Stimulated activated CD8-positive, alpha-beta memory T cell treated with anti-CD3 and anti-CD28 coated beads, Interleukin-12 subunit alpha, Interleukin-12 subunit beta, amount 100 ng/mL, for 4 hours (primary cell): ENCODE measurements at regions not wholly inside any gene's neighbourhood (a gene's known extent, or its start where the extent isn't known, plus 50 kb on each side); places are given as distances from the start of the nearest gene placed in this dataset.

Experiments
- DNase-seq: peaks from one replicate; pipeline ENCODE4 v3.0.0-alpha.2; 2020; ENCODE audit warnings: low read depth

DNA sequence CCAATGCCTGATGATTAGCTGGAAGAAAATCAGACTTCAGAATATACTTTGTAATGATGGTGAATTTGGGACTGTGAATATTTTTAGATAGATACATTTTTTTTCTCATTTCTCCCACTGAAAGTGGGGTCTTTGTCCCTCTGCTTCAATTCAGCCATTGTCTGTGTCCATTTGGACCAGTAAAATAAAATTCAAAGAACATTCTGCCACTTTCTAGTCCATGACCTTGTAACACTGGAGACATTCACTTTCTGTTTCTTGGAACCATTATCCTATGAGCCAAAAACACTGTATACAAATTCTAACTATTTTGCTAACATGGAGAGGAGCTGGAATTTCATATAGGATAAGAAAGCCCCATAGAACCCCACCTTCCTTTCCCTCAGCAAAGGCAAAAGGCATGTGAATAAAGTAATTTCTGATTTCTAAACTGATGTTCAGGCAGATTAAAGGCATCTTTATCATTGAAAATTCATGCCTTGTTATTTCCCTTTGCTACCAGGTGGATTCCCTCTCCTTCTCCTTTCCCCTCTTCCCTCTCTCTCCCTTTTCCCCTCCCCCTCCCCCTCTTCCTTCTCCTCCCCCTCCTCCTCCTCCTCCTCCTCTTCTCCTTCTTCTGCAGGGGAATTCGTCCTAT is 2010.4 kb upstream of the LRRTM1 start:
- DNase-seq = no peak

DNA sequence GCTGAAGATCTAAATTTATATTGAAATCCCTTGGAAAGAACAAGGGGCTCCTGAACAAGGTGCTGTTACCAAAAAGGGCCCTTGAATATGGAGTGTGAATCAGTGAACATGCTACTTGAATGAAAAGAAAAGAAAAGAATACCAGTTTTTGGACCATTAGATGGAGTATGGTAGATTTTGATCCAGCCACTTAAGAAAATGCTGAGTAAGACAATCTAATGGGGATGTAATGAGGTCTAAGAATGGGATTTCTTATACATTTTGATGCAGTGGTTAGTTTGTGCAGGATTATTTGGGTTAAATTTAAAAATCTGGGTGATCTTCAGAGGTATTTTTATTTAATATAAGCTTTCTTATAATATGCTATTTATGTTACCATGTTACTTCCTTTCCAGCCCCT is 2003.0 kb upstream of the LRRTM1 start:
- no peak for DNase-seq

DNA sequence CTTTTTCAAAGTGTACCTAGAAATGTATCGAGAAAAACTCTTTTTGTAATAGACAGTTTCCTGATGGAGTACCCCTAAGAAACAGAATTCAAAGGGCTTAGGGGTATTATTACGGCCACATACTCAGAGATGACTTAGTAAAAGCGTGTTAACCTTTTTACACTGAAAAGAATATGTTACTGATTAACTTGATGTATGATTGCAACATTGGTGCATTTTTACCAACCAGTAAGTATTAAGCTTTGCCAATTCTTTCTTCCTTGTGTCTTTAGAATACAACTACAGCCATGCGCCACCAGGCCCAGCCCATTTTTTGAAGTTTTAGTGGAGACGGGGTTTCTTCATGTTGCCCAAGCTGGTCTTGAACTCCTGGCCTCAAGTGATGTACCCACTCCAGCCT is 1997.0 kb upstream of the LRRTM1 start:
- no peak for DNase-seq

DNA sequence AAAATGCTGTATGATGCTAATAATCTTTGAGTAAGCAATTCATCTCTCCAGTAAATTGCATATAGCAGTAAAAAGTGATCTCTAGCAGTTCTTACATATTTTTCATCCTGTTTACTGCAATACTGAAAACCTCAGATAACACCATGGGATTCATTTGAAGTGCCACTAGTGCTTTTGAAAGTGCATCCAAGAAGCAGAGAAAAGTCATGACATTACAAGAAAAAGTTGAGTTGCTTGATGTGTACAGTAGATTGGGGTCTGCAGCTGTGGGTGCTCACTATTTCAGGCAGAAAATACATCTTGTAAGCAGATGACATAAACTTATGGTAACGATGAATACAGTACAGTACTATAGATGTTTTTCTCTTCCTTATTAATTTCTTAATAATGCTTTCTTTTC is 1984.9 kb upstream of the LRRTM1 start:
- DNase-seq = no peak

DNA sequence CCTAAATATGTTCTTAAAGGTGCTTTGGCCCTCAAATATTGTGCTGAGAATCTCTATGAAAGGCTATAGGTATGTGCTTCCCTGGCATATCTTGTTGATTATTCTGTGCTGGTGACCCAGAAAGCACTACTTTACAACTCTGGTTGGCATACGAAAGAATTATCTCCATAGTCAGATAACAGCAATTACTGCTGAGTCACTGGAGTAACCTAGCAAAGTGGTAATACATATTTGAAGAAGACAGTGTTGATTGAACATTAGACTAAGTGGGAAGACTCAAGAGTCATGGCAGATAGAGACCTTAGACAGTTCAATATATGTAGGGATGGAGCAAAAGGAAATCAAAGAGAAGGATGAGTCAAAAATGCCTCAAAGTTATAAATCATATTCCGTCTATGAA is 1978.5 kb upstream of the LRRTM1 start:
- DNase-seq = no peak

DNA sequence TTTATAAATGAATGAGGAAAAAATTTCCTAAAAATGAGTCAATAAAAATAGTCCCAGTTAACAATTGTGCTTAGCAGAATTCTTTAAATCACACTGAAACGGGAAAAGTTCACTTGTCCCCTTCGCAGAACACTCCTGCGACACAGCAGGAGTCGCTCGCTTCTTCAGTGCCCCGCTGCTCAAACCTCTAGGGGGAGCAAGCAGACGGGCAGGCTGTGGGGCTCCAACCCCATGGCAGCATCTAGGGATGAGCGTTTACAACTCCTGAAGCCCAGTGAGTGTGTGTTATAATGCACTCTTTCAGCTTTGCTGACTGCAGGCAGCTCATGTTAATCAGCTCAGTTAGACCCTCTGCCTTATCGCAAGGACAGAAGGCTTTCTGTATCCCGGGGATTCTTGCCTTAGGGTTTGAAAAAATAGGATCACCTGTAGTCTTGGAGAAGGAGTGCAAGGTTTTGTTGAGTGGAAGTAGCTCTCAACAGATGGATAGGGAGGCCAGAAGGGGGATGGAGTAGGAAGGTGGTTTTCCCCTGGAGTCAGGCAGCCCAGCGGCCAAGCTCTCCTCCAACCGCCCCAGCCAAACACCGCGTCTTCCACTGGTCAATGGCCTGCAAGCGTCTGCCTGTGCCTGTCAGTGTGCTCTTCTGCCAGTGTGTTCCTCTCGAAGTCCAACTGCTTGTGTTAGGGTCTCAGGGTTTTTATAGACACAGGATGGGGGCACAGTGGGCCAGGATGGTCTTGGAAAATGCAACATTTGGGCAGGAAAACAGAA is 1977.7 kb upstream of the LRRTM1 start:
- DNase-seq = no peak

DNA sequence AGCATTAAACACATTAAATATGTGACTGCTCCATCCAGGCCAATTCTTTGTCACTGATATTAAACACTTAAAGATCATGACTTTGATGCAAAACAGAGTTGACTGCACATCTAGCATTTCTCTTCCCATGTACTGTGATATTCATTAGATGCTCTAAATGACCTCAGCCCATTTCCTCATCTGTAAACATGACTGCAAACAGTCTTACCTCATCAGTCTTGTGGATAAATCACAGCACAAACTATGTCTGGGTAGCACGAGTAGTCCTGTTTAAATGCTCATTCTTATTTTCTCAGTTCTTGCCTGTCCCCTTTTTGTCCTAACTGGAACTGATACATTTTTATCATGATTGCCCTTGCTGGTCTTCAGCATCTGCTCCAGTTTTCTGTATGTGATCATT is 1974.8 kb upstream of the LRRTM1 start:
- no peak for DNase-seq

DNA sequence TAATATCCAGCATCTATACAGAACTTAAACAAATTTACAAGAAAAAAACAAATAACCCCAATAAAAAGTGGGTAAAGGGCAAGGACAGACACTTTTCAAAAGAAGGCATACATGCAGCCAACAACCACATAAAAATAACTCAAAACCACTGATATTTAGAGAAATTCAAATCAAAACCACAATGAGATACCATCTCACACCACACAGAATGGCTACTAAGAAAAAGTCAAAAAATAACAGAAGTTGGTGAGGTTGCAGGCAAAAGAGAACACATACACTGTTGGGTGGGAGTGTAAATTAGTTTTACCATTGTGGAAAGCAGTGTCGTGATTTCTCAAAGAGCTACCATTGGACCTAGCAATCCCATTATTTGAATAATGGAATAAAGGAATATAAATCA is 1973.9 kb upstream of the LRRTM1 start:
- no peak for DNase-seq

DNA sequence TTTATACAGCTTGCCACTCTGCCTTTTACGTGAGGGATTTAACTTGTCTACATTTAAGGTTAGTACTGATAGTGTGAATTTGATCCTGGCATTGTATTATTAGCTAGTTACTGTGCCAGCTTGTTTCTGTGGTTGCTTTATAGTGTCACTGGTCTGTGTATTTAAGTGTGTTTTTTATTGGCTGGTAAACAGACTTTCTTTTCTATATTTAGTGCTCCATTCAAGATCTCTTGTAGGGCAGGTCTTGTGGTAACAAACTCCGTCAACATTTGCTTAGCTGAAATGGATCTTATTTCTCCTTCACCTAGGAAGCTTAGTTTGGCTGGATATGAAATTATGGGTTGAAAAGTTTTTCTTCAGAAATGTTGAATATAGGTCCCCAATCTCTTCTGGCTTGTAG is 1971.0 kb upstream of the LRRTM1 start:
- no peak for DNase-seq

DNA sequence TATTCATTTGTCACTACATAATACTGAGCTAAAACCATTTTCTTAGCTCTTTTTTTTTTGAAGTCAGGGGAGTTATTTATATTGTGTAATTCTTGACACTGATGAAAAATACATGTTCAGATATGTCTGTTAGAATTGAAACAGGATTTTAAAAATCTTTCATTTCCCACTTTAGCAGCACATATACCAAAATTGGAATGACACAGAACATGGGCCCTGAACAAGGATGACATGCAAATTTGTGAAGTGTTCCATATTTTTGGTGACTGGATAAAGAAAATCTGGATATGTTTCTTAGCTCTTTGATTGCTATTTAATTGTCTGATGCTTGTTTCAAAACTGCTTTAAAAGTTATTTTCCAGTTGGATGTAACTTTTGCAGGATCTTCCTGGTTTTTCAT is 1963.9 kb upstream of the LRRTM1 start:
- DNase-seq = no peak

DNA sequence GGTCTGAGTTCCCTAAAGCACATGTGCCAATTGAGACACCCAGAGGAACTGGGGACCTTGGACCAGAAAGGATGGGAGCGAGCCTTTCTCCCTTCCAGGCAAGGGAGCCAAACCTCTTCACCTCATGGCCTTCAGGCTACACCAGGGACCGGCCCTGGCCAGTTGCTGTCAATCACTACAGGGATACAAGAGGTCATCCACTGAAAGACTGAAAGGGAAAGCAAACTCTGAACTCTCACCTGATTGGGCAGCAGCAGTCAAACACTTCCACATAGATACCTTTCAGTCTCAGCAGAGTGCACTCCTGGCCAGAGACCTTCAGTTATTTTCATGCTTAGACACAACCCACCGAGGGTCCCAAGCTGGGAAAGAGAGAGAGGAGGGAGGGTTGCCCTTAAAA is 1956.0 kb upstream of the LRRTM1 start:
- no peak for DNase-seq

DNA sequence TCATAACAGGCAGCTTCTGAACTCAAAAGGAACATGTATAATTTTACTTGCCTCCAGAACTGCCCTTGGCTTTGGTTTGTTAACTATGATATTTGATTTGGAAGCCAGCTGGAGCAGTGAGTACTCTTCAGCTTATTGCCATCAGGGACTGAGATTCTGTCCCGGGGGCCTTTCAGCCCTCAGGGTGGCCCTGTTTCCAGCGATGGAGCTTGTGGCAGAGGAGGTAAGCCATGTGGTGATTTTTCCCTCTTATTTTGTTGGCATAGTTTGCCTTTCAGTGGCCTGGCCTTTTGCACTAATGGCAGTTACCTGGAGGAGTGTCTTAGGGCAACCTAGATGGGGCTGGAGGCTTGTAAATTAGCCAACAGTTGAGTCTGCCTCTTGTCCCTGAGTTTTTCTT is 1955.0 kb upstream of the LRRTM1 start:
- DNase-seq = no peak

DNA sequence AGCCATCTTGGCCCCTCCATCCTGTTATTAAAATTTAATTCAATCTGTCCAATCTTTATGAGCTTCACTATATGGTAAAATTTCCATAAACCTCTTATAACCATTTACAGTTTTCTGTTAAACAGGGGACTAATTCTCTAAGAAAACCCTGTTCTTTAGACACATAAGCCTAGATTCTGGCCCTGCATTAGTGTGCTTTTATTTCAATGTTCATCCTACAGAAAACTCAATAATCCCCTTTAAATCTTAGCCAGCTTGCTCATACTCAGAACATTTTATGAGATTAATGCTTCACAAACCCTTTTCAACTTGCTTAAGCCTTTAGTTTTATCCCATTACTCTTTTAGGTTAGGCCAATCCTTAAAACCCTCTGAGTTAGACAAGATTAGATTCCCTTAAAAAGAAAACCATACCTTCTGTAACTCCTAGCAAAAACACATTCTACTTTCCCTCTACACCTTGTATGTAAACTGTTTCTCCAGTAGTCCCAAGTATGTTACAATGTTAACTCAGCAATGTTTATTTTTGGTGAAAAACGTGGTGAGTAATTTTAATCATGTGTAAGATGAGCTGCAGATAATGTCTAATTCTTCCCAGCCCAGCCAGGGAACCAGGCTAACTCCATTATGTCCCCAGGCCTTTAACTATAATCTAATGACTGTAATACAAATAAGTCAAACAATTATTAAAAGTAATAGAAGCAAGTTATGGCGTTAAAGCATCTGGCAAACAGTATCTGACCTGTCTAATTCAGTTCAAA is 1953.4 kb upstream of the LRRTM1 start:
- no peak for DNase-seq

DNA sequence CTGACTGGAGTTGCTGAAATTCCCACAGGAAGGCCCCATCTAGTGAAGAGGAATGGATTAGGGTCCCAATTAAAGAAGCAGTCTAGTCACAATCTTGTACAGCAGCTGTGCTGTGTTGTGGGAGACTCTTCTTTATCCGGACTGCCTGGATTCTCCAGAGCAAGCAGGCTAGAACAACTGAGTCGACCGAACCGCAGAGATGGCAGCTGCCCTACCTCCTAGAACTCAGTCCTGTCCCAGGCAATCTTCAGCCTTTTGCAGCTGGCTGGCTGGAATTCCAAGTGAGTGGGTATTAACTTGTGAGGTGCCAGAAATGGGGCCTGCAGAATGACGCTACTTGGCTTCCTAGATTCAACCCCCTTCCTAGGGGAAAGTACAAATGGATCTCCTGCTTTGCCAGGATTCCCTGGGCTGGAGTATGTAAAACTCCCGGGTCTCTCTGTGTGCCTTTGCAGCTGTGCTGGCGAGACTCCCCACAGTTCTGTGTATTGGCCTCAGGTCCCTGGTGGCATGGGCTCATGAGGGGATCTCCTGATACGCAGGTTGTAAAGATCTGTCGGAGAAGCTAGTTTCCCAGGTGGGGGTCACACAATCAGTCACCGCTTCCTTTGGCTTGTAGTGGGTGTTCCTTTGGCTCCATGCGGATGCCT is 1952.6 kb upstream of the LRRTM1 start:
- no peak for DNase-seq

DNA sequence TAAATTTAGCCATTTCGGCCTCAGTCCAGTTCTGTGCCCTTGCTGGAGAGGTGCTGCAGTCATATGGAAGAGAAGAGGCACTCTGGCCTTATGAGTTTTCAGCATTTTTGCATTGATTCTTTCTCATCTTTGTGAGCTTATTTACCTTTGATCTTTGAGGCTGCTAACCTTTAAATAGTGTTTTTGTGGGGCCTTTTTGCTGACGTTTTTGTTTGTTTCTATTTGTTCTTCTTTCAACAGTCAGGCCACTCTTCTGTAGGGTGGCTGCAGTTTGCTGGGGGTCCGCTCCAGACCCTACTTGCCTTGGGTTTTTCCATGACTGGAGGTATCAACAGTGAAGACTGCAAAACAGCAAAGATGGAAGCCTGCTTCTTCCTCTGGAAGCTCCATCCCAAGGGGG is 1951.7 kb upstream of the LRRTM1 start:
- no peak for DNase-seq

DNA sequence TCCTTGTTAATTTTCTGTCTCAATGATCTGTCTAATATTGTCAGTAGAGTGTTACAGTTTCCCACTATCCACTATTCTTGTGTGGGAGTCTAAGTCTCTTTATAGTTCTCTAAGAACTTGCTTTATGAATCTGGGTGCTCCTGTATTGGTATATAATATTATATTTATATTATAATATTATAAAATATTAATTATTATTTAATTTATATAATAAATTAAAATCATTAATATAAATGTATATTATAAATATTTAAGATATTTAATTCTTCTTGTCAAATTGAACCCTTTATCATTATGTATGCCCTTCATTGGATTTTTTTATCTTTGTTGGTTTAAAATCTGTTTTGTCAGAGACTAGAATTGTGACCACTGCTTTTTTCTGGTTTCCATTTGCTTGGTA is 1950.2 kb upstream of the LRRTM1 start:
- DNase-seq = no peak

DNA sequence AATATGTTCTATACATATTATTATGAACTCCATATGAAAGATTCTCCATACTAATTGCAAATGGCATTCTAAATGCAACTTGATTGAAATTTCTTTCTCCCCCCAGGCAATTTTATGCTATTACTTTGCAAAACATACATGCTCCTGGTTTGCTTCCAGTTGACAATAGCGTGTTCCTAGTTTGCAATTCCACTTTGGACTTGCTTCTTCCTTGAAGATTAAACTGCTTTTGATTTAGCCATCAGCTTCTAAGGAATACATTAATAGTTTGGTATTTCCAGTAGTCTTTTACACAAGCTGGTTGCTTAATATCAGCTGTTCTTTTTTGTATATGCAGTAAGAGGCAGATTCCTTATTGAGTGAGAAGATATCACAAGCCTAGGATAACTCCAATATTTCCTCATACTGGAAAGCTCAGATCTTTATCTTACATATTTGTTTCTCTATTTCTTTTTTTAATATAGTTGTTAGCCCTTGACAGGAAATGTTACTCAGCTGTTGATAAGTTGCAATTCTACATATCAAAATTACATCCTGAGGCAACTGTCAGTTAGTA is 1941.7 kb upstream of the LRRTM1 start:
- DNase-seq = no peak

DNA sequence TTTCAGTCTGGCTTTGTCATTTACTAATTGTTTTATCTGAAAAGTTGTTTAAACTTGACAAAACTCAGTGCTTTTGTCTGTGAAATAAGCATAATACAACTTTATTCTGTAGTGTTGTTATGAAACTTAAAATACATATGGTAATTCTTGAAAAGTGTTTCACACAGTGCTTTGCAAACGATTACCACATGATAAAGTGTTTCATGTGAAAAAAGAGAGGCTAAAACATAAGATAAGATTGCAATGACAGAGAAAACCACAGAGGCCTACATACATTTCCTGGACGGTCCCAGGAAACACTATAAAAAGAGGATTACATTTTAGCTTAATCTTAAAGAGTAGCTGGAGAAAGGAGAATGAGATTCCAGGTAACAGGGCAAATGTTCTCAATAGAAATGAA is 1934.6 kb upstream of the LRRTM1 start:
- no peak for DNase-seq

DNA sequence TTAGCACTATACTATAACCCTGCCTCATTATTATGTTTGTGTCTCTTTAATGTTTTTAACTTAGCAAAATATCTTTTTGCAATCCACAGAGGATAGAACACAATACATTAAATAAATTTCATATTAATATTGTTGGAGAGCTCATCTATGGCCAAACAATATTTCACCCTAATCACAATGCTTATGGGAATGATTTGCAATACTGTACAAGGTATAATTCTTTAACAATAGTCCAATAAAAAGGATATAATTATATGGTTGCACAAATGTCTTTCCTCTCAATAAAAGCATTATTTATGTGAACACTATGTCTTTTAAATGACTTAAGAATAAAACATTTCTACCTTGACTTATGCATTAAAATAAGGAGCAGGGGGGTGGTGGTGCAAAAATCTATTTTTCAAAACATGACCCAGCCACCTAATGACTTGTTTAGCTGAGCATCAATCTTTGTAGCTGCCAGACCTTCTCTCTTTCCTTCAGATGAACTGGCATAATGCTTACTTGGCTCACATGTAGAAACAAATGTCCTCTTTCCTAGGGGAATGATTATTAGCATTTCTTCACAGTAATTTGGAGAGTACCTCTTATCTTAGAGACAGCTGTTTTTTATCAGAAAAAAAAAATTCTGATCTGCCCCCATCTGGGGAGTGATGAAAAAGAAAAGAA is 1933.6 kb upstream of the LRRTM1 start:
- DNase-seq = no peak

DNA sequence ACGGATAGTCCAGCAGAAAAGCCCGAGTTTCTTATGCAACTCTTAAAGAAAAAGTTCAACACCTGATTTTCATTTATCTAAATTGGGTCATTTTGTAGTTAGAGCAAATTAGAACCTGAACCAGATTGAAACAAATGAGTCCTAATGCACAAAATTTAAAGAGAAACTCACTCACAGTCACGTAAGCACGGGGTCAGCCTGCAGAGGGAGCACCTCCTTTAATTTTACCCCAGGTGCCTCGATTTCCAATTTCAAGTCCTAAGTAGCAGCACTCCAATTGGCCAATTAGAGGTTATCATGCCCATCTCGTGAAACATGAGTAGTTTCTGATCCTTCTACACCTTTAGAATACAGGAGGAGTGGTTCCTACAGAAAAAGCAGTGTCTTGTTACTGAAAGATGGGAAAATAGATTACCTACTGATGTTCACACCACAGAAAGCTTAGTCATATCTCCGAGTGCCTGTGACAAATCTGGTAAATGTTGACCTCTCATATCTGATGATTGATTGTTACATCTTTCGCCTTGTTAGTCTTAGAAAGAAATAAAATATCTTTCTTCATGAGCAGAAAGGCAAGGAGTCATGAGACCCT is 1929.8 kb upstream of the LRRTM1 start:
- DNase-seq = no peak

DNA sequence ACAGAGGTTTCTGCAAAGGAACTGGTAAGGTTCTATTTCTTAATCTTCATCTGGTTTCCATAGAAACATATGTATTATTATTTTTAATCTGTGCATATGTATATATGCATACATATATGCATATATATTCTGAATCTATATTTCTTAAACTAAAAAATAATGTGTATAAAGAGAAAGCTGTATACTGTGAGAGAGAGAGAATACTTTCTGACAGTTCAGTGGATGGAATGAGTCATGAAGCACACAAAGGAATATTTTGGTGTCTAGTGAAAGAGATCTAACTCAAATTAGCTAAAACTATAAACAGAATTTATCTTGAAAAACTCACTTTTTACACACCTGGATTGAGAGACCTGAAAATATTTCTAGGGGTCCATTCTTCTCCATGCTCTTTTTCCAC is 1929.3 kb upstream of the LRRTM1 start:
- DNase-seq = no peak

DNA sequence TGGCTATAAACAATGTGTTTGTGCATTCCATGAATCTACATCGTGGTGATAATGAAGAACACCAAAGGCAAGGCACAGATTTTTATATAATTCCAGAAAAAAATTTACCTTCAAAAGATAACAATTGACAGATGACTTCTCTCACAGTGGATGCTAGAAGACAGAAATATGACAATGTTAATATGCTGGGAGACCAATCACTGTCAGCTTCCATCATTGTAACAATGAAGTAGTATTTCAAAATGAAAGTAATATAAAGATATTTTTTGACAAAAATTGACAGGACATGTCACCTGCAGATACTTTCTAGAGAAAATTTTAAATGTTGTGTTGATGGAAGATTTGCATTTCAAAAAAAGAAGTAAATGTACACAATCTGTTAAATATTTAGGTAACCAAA is 1925.9 kb upstream of the LRRTM1 start:
- DNase-seq = no peak
